DOHH2 (cell line): ENCODE measurements at regions not wholly inside any gene's neighbourhood (a gene's known extent, or its start where the extent isn't known, plus 50 kb on each side); places are given as distances from the start of the nearest gene placed in this dataset.

Experiments
- H3F3A ChIP-seq: fragments of 200-600 bp; sonication (generic), shearing (Covaris generic); 2 replicates; pipeline ENCODE4 v1.6.0; 2016; ENCODE audit warnings: antibody characterized with exemption, mild to moderate bottlenecking; ENCODE audit not compliant: control insufficient read depth, insufficient read depth
- H3K27ac ChIP-seq: fragments of 200-600 bp; sonication (generic); 2 replicates; pipeline ENCODE4 v1.5.1; 2014; ENCODE audit warnings: low read depth, mild to moderate bottlenecking, low read length, moderate library complexity
- H3K27me3 ChIP-seq: fragments of 200-600 bp; sonication (generic); 2 replicates; pipeline ENCODE4 v1.6.1; 2014; ENCODE audit warnings: mild to moderate bottlenecking, low read length, mixed read lengths; ENCODE audit not compliant: control insufficient read depth
- H3K36me3 ChIP-seq: fragments of 200-600 bp; sonication (generic); 2 replicates; pipeline ENCODE4 v1.6.1; 2014; ENCODE audit warnings: mild to moderate bottlenecking, low read length, moderate library complexity, mixed read lengths; ENCODE audit not compliant: control insufficient read depth
- H3K4me1 ChIP-seq: fragments of 200-600 bp; sonication (generic); 2 replicates; pipeline ENCODE4 v1.6.1; 2014; ENCODE audit warnings: mild to moderate bottlenecking, low read length, mixed read lengths; ENCODE audit not compliant: control insufficient read depth
- H3K4me2 ChIP-seq: fragments of 200-600 bp; sonication (generic); 2 replicates; pipeline ENCODE4 v1.6.0; 2014; ENCODE audit warnings: mild to moderate bottlenecking, low read length, moderate library complexity
- H3K4me3 ChIP-seq: fragments of 200-600 bp; sonication (generic); 2 replicates; pipeline ENCODE4 v1.5.1; 2014; ENCODE audit warnings: mild to moderate bottlenecking, low read length, mixed read lengths
- H3K79me2 ChIP-seq: fragments of 200-600 bp; sonication (generic); 2 replicates; pipeline ENCODE4 v1.6.1; 2014; ENCODE audit warnings: mild to moderate bottlenecking, low read length, mixed read lengths; ENCODE audit not compliant: control insufficient read depth
- H3K9me2 ChIP-seq: fragments of 200-600 bp; sonication (generic); replicated peaks from 2 replicates; pipeline ENCODE4 v1.6.1; 2014; ENCODE audit warnings: mild to moderate bottlenecking, low read length, mixed read lengths; ENCODE audit not compliant: control insufficient read depth
- H3K9me3 ChIP-seq: fragments of 200-600 bp; sonication (generic); 2 replicates; pipeline ENCODE4 v1.6.1; 2014; ENCODE audit warnings: antibody characterized with exemption, low read length, mixed read lengths; ENCODE audit not compliant: control insufficient read depth, insufficient read depth
- H4K20me1 ChIP-seq: fragments of 200-600 bp; sonication (generic); 2 replicates; pipeline ENCODE4 v1.6.0; 2014; ENCODE audit warnings: low read depth, mild to moderate bottlenecking, antibody characterized with exemption, low read length, moderate library complexity; ENCODE audit not compliant: control insufficient read depth, insufficient read depth
- CTCF ChIP-seq: fragments of 200-600 bp; sonication (generic); IDR thresholded peaks from one replicate; pipeline ENCODE4 v1.5.1; 2014; ENCODE audit warnings: antibody characterized with exemption, mild to moderate bottlenecking, low read depth, low read length; ENCODE audit not compliant: poor library complexity, severe bottlenecking
- EZH2phosphoT487 ChIP-seq: fragments of 200-600 bp; sonication (generic); IDR thresholded peaks from 2 replicates; pipeline ENCODE4 v1.6.1; 2017; ENCODE audit warnings: borderline replicate concordance, mild to moderate bottlenecking, antibody characterized with exemption, low read length, moderate library complexity, mixed read lengths

GRCh38 chr11:10979529-10979928 lies 121.7 kb upstream of the ZBED5 start:
- no peaks in the 10 kb centered on the region for H3K9me3 ChIP-seq
- H3K4me2 ChIP-seq, result no peak overlapping the region
- H3K27me3 ChIP-seq, result peaks cover 4% of the 10 kb centered on the region
- H3K4me1 ChIP-seq, result no peaks in the 10 kb centered on the region
- H3K4me3 ChIP-seq, result no peak overlapping the region
- TF ChIP-seq EZH2phosphoT487 (no peak), CTCF (no peak)
- H4K20me1 ChIP-seq, result no peaks in the 10 kb centered on the region
- H3K27ac ChIP-seq, result no peak overlapping the region
- H3F3A ChIP-seq, result no peaks in the 10 kb centered on the region
- no peaks in the 10 kb centered on the region for H3K36me3 ChIP-seq
- no peaks in the 10 kb centered on the region for H3K9me2 ChIP-seq
- no peaks in the 10 kb centered on the region for H3K79me2 ChIP-seq

- Histone ChIP-seq H3K27me3 (peaks cover 4% of the 10 kb centered on the region), H3K9me3 (no peaks in the 10 kb centered on the region), H4K20me1 (no peaks in the 10 kb centered on the region), H3K4me1 (no peaks in the 10 kb centered on the region), H3K4me3 (no peak overlapping the region), H3K36me3 (no peaks in the 10 kb centered on the region), H3K4me2 (no peak overlapping the region), H3K9me2 (no peaks in the 10 kb centered on the region), H3K79me2 (no peaks in the 10 kb centered on the region), H3F3A (no peaks in the 10 kb centered on the region), H3K27ac (no peak overlapping the region)
- TF ChIP-seq CTCF (no peak), EZH2phosphoT487 (no peak)
These were observed 120.3 kb upstream of the ZBED5 start for GRCh38 chr11:10978198-10978597.

- no peaks in the 10 kb centered on the region for H3K4me1 ChIP-seq
- H3K36me3 ChIP-seq, result no peaks in the 10 kb centered on the region
These were observed 117.5 kb upstream of the ZBED5 start for GRCh38 chr11:10975287-10975721.

More at GRCh38 chr11:10975287-10975721, 117.5 kb upstream of the ZBED5 start:
- no peaks in the 10 kb centered on the region for H3F3A ChIP-seq
- TF ChIP-seq CTCF (no peak), EZH2phosphoT487 (no peak)
- peaks cover 4% of the 10 kb centered on the region; the same call in 1 of the 2 replicates for H3K27me3 ChIP-seq
- no peak overlapping the region for H3K4me3 ChIP-seq
- no peak overlapping the region for H3K4me2 ChIP-seq
- no peaks in the 10 kb centered on the region for H4K20me1 ChIP-seq
- no peak overlapping the region for H3K27ac ChIP-seq
- H3K79me2 ChIP-seq, result no peaks in the 10 kb centered on the region
- H3K9me2 ChIP-seq, result no peaks in the 10 kb centered on the region
- H3K9me3 ChIP-seq, result no peaks in the 10 kb centered on the region
